Mesenchymal stem cell (in vitro differentiated cells and primary cell): ENCODE measurements at regions not wholly inside any gene's neighbourhood (a gene's known extent, or its start where the extent isn't known, plus 50 kb on each side); places are given as distances from the start of the nearest gene placed in this dataset.

Experiments
- DNase-seq: peaks from one replicate; pipeline ENCODE4 v3.0.0-alpha.2; 2013
- H2AFZ ChIP-seq: one replicate; pipeline ENCODE4 v1.6.1; 2013; ENCODE audit warnings: low read depth, mild to moderate bottlenecking, control low read depth, inconsistent platforms, low read length, moderate library complexity
- H2AK5ac ChIP-seq: 2 replicates; pipeline ENCODE4 v1.6.1; 2013; ENCODE audit warnings: low read length, moderate library complexity, mild to moderate bottlenecking, inconsistent platforms; ENCODE audit not compliant: severe bottlenecking
- H2BK120ac ChIP-seq: one replicate; pipeline ENCODE4 v1.6.1; 2013; ENCODE audit warnings: low read depth, mild to moderate bottlenecking, inconsistent platforms, low read length, moderate library complexity
- H2BK12ac ChIP-seq, 2 experiments: one replicate each; pipeline ENCODE4 v1.6.1; 2013; ENCODE audit warnings: inconsistent platforms in 2 of 2, low read length in 2 of 2, mild to moderate bottlenecking in 2 of 2, moderate library complexity in 2 of 2, control low read depth in 1 of 2
- H2BK15ac ChIP-seq: one replicate; pipeline ENCODE4 v1.6.1; 2013; ENCODE audit warnings: mild to moderate bottlenecking, low read depth, inconsistent platforms; ENCODE audit not compliant: poor library complexity, severe bottlenecking
- H2BK5ac ChIP-seq: 2 replicates; pipeline ENCODE4 v1.6.1; 2013; ENCODE audit warnings: low read depth, mild to moderate bottlenecking, low read length, control low read depth, inconsistent platforms; ENCODE audit not compliant: poor library complexity, severe bottlenecking
- H3K14ac ChIP-seq, 2 experiments: one replicate each; pipeline ENCODE4 v1.6.1; 2013; ENCODE audit warnings: inconsistent platforms in 2 of 2, low read length in 2 of 2, control low read depth in 1 of 2, mild to moderate bottlenecking in 1 of 2, moderate library complexity in 1 of 2
- H3K18ac ChIP-seq, 2 experiments: one replicate each; pipeline ENCODE4 v1.6.1; 2013; ENCODE audit warnings: inconsistent platforms in 2 of 2, low read length in 2 of 2, control low read depth in 1 of 2, low read depth in 1 of 2, mild to moderate bottlenecking in 1 of 2
- H3K23ac ChIP-seq, 2 experiments: one replicate each; pipeline ENCODE4 v1.6.1; 2013; ENCODE audit warnings: inconsistent platforms in 2 of 2, low read length in 2 of 2, mild to moderate bottlenecking in 2 of 2, moderate library complexity in 2 of 2, control low read depth in 1 of 2
- H3K27ac ChIP-seq: 2 replicates; pipeline ENCODE4 v1.5.1; 2013; ENCODE audit warnings: mild to moderate bottlenecking, moderate library complexity, low read length, control low read depth, inconsistent platforms; ENCODE audit not compliant: poor library complexity, severe bottlenecking
- H3K27me3 ChIP-seq, 2 experiments: 2 replicates each; pipeline versions ENCODE4 v1.6.1 to v1.7.0; 2013; ENCODE audit warnings: low read length in 2 of 2, mild to moderate bottlenecking in 2 of 2, moderate library complexity in 2 of 2, control low read depth in 1 of 2, inconsistent platforms in 1 of 2; ENCODE audit not compliant: control insufficient read depth in 1 of 2, insufficient read depth in 1 of 2
- H3K36me3 ChIP-seq, 2 experiments: 2 replicates each; pipeline versions ENCODE4 v1.6.1 to v1.7.0; 2013; ENCODE audit warnings: low read length in 2 of 2, control low read depth in 1 of 2, inconsistent platforms in 1 of 2, low read depth in 1 of 2, mild to moderate bottlenecking in 1 of 2; ENCODE audit not compliant: insufficient read depth in 2 of 2, control insufficient read depth in 1 of 2
- H3K4ac ChIP-seq, 2 experiments: one replicate each; pipeline ENCODE4 v1.6.1; 2013; ENCODE audit warnings: inconsistent platforms in 2 of 2, low read length in 2 of 2, mild to moderate bottlenecking in 2 of 2, moderate library complexity in 2 of 2, control low read depth in 1 of 2, low read depth in 1 of 2
- H3K4me1 ChIP-seq: 2 replicates; pipeline ENCODE4 v1.6.1; 2013; ENCODE audit warnings: low read depth, low read length, control low read depth; ENCODE audit not compliant: control insufficient read depth, insufficient read depth
- H3K4me2 ChIP-seq: 2 replicates; pipeline ENCODE4 v1.6.1; 2013; ENCODE audit warnings: low read length, mild to moderate bottlenecking, inconsistent platforms; ENCODE audit not compliant: poor library complexity, severe bottlenecking
- H3K4me3 ChIP-seq, 2 experiments: 2 replicates each; pipeline versions ENCODE4 v1.5.1 to v1.7.0; 2013; ENCODE audit warnings: low read length in 2 of 2, mild to moderate bottlenecking in 2 of 2, control low read depth in 1 of 2, low read depth in 1 of 2; ENCODE audit not compliant: insufficient read depth in 1 of 2
- H3K79me1 ChIP-seq: replicated peaks from 2 replicates; pipeline ENCODE4 v1.6.1; 2013; ENCODE audit warnings: mild to moderate bottlenecking, control low read depth, low read length, inconsistent platforms; ENCODE audit not compliant: poor library complexity, severe bottlenecking
- H3K9ac ChIP-seq: 2 replicates; pipeline ENCODE4 v1.7.0; 2013; ENCODE audit warnings: mild to moderate bottlenecking, low read length, moderate library complexity
- H3K9me3 ChIP-seq: 2 replicates; pipeline ENCODE4 v1.7.0; 2013; ENCODE audit warnings: mild to moderate bottlenecking, low read length; ENCODE audit not compliant: control insufficient read depth
- H4K8ac ChIP-seq: one replicate; pipeline ENCODE4 v1.6.1; 2013; ENCODE audit warnings: inconsistent platforms, mild to moderate bottlenecking, low read length, moderate library complexity
- H4K91ac ChIP-seq: one replicate; pipeline ENCODE4 v1.6.1; 2013; ENCODE audit warnings: mild to moderate bottlenecking, low read length, inconsistent platforms
- WGBS: methylation state at CpG from one replicate; pipeline ENCODE4 v1.1.7; 2013; ENCODE audit warnings: mixed read lengths; 5-methylcytosine and 5-hydroxymethylcytosine counted together

DNA sequence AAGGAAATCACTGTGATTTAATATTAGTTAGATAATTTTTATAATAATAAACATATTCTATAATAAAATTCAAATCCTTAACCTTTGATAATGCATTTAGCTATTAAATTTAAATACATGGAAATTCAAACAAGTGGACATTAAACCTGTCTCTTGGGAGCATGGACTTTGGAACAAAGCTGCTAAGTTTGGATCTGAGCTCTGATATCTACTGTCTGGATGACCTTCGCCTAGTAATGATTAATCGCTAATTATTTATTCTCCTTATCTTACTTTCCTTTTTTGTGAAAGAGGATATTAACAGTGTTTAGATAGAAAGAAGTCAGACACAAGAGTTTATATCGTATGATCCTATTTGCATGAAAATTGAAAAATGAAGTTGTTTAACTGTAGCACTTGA, 980.9 kb downstream of the FSTL5 start:
- H4K91ac ChIP-seq = no peak overlapping the region
- no peak overlapping the region for H3K18ac ChIP-seq
- no peaks in the 10 kb centered on the region for H3K4me1 ChIP-seq
- H2BK120ac ChIP-seq = no peak overlapping the region
- H3K4me2 ChIP-seq = no peak overlapping the region
- H3K14ac ChIP-seq = no peak overlapping the region
- no peaks in the 10 kb centered on the region for H3K36me3 ChIP-seq
- H3K27ac ChIP-seq = no peak overlapping the region
- no peaks in the 10 kb centered on the region for H3K79me1 ChIP-seq
- H2AK5ac ChIP-seq = no peak overlapping the region
- H2BK12ac ChIP-seq = no peak overlapping the region
- WGBS = 100% methylated on average over 1 of the region's 3 CpGs
- DNase-seq = no peak
- H3K27me3 ChIP-seq = no peaks in the 10 kb centered on the region
- no peak overlapping the region for H3K4me3 ChIP-seq
- H2BK5ac ChIP-seq = no peak overlapping the region
- H3K9me3 ChIP-seq = no peaks in the 10 kb centered on the region
- no peak overlapping the region for H3K4ac ChIP-seq
- H3K23ac ChIP-seq = no peak overlapping the region
- H2BK15ac ChIP-seq = no peak overlapping the region
- no peak overlapping the region for H2AFZ ChIP-seq
- H4K8ac ChIP-seq = no peak overlapping the region
- no peak overlapping the region for H3K9ac ChIP-seq

DNA sequence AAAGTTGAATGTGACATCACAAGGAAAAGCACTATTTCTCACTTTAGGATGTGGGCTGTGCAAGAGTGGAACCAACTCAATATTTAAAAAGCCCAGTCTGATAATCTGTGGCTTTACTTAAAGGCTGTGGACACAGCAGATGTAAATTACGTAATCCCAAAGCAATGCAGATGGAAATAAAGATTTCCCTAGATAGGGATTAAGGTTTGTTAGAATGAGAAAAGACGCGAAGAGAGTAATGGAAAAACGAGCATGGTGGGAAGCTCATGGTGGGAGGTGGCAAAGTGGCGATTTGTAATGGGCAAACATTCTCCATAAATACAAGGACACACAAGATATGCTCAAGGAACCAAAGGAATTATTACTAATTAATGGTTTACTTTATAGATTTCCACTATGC, 985.5 kb downstream of the FSTL5 start:
- Histone ChIP-seq H4K8ac (no peak overlapping the region), H3K27me3 (no peaks in the 10 kb centered on the region), H3K27ac (no peak overlapping the region), H3K79me1 (no peaks in the 10 kb centered on the region), H2BK12ac (no peak overlapping the region), H3K4me1 (no peaks in the 10 kb centered on the region), H2BK5ac (no peak overlapping the region), H2AK5ac (no peak overlapping the region), H3K14ac (no peak overlapping the region), H3K4me3 (no peak overlapping the region), H2BK120ac (no peak overlapping the region), H3K4me2 (no peak overlapping the region), H3K18ac (no peak overlapping the region), H3K23ac (no peak overlapping the region), H3K9me3 (peaks cover 6% of the 10 kb centered on the region), H3K36me3 (no peaks in the 10 kb centered on the region), H2BK15ac (no peak overlapping the region), H2AFZ (no peak overlapping the region), H4K91ac (no peak overlapping the region), H3K4ac (no peak overlapping the region), H3K9ac (no peak overlapping the region)
- no peak for DNase-seq
- WGBS = 76% methylated on average over 2 of the region's 5 CpGs

DNA sequence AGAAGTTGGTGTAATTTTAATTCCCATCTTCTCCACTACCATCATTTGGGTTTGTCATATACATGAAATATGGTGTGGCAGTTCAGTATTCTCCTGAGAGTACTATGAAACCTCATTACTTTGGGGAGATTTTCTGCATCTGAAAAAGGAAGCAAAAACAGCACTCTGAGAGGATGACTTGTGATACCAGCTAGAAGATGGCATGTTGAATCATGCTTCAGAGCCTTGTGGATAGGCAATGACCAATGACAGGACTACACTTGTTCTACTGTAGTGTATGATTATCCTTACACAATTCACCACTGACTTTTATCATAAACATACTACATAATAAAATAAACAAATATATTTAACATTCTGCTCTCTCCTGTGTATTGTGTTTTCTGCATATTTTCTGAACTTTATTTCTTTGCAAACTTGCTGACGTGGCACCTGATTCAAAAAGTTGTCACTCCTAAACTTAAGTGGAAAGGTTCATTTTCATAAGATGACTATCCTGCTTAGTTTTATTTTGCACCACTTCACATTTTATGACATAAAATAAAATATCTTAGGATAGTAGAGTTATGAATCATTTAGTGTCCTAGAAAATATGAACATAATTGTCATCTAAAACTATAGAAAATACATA, 991.3 kb downstream of the FSTL5 start:
- H3K4me2 ChIP-seq = no peak overlapping the region
- no peak for DNase-seq

DNA sequence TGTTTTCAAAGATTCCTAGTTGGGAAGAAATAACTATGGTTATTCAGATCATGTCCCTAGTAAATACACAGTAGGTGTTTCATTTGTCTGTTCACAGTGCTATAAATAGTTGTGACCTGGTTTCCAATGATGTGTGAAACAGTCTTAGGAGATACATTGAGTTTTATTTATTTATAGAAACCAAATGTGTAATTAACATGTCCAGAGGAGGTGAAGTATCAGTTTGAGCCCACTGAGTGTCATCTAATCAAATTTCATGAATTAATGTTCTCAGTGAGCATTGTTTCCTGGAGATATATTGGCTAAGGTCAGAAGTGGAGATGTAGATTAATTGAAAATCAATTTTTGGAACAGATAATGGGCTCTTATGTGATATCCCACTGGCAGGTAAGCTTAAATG, 996.3 kb downstream of the FSTL5 start:
- Histone ChIP-seq H3K79me1 (no peaks in the 10 kb centered on the region), H4K91ac (no peak overlapping the region), H3K9me3 (peaks cover 4% of the 10 kb centered on the region), H2BK120ac (no peak overlapping the region), H3K27ac (no peak overlapping the region), H3K23ac (no peak overlapping the region), H2BK15ac (no peak overlapping the region), H3K4me2 (no peak overlapping the region), H2AFZ (no peak overlapping the region), H3K27me3 (no peaks in the 10 kb centered on the region), H4K8ac (no peak overlapping the region), H3K14ac (no peak overlapping the region), H3K4me1 (no peaks in the 10 kb centered on the region), H3K18ac (no peak overlapping the region), H3K36me3 (no peaks in the 10 kb centered on the region), H3K9ac (no peak overlapping the region), H3K4ac (no peak overlapping the region), H2BK12ac (no peak overlapping the region), H3K4me3 (no peak overlapping the region), H2AK5ac (no peak overlapping the region), H2BK5ac (no peak overlapping the region)
- DNase-seq = no peak

More for the DNA sequence above, 991.3 kb downstream of the FSTL5 start:
- Histone ChIP-seq H3K36me3 (no peaks in the 10 kb centered on the region), H3K4me1 (no peaks in the 10 kb centered on the region), H2AFZ (no peak overlapping the region), H2BK15ac (no peak overlapping the region), H2AK5ac (no peak overlapping the region), H3K23ac (no peak overlapping the region), H2BK120ac (no peak overlapping the region), H3K27ac (no peak overlapping the region), H3K4me3 (no peak overlapping the region), H4K8ac (no peak overlapping the region), H4K91ac (no peak overlapping the region), H3K9me3 (peaks cover 6% of the 10 kb centered on the region), H3K79me1 (no peaks in the 10 kb centered on the region), H3K4ac (no peak overlapping the region), H3K14ac (no peak overlapping the region), H3K27me3 (no peaks in the 10 kb centered on the region), H2BK5ac (no peak overlapping the region), H3K9ac (no peak overlapping the region), H2BK12ac (no peak overlapping the region), H3K18ac (no peak overlapping the region)
- WGBS = no CpG with 5 or more reads among the region's 1 CpG
